HG02938 (cell line): ENCODE measurements at regions not wholly inside any gene's neighbourhood (a gene's known extent, or its start where the extent isn't known, plus 50 kb on each side); places are given as distances from the start of the nearest gene placed in this dataset.
"Not testable (repeated sequence)": the region's sequence is repeated elsewhere in the genome, so short reads cannot be mapped to it uniquely, and the experiment has no call there.

Experiments
- ATAC-seq: cut with Tn5 transposase; IDR thresholded peaks from one replicate; pipeline ENCODE4 v1.9.1; 2021; ENCODE audit warnings: mild to moderate bottlenecking, moderate library complexity; ENCODE audit not compliant: unreplicated experiment

GRCh38 chr2:102871707-102872106, 109.9 kb downstream of the TMEM182 start:
- ATAC-seq, result no peak

GRCh38 chr2:102872388-102872787, 110.6 kb downstream of the TMEM182 start:
- no peak for ATAC-seq

GRCh38 chr2:102879513-102879912, 117.7 kb downstream of the TMEM182 start:
- not testable (repeated sequence) for ATAC-seq

- ATAC-seq, result no peak
Observed at GRCh38 chr2:102880731-102881130, 118.9 kb downstream of the TMEM182 start.

GRCh38 chr2:102886216-102886893, 124.5 kb downstream of the TMEM182 start:
- no peak for ATAC-seq

GRCh38 chr2:102888514-102888913, 126.7 kb downstream of the TMEM182 start:
- no peak for ATAC-seq

- no peak for ATAC-seq
Observed at GRCh38 chr2:102891296-102891695, 129.5 kb downstream of the TMEM182 start.

- no peak for ATAC-seq
Observed at GRCh38 chr2:102892698-102893310, 131.0 kb downstream of the TMEM182 start.

- no peak for ATAC-seq
Observed at GRCh38 chr2:102893870-102894269, 132.0 kb downstream of the TMEM182 start.

- ATAC-seq, result no peak
Observed at GRCh38 chr2:102895376-102895775, 133.5 kb downstream of the TMEM182 start.

GRCh38 chr2:102909240-102909639, 147.4 kb downstream of the TMEM182 start:
- ATAC-seq, result not testable (repeated sequence)

- no peak for ATAC-seq
Observed at GRCh38 chr2:102910724-102911123, 148.9 kb downstream of the TMEM182 start.

GRCh38 chr2:102915128-102915527, 153.3 kb downstream of the TMEM182 start:
- no peak for ATAC-seq

GRCh38 chr2:102922321-102922720, 160.5 kb downstream of the TMEM182 start:
- ATAC-seq, result no peak

- ATAC-seq, result no peak
Observed at GRCh38 chr2:102925003-102925402, 163.2 kb downstream of the TMEM182 start.

GRCh38 chr2:102927854-102928267, 166.0 kb downstream of the TMEM182 start:
- no peak for ATAC-seq

GRCh38 chr2:102929721-102930120, 167.9 kb downstream of the TMEM182 start:
- no peak for ATAC-seq

- ATAC-seq, result no peak
Observed at GRCh38 chr2:102932501-102932900, 170.7 kb downstream of the TMEM182 start.

GRCh38 chr2:102939207-102939606, 177.4 kb downstream of the TMEM182 start:
- ATAC-seq, result no peak

GRCh38 chr2:102940684-102941083, 178.9 kb downstream of the TMEM182 start:
- no peak for ATAC-seq

- no peak for ATAC-seq
Observed at GRCh38 chr2:102942107-102942506, 180.3 kb downstream of the TMEM182 start.

- no peak for ATAC-seq
Observed at GRCh38 chr2:102943251-102943650, 181.4 kb downstream of the TMEM182 start.
